Adrenal gland (tissue), 5 donors: ENCODE measurements at regions not wholly inside any gene's neighbourhood (a gene's known extent, or its start where the extent isn't known, plus 50 kb on each side); places are given as distances from the start of the nearest gene placed in this dataset.

ENCODE experiments used
- CTCF ChIP-seq, 6 experiments: fragments of 450-650 bp in 4 of 6; fragments of 200-600 bp in 2 of 6; sonication (generic) in 1 of 6; IDR thresholded peaks; 1 replicate in 5 of 6; 2 replicates in 1 of 6; pipeline versions ENCODE4 v1.5.1 to v1.8.0; 2016 to 2021; ENCODE audit warnings: antibody characterized with exemption in 6 of 6, mild to moderate bottlenecking in 2 of 6, moderate library complexity in 1 of 6
- POLR2A ChIP-seq, 2 donors: fragments of 450-650 bp; IDR thresholded peaks; one replicate each; pipeline ENCODE4 v1.6.1; 2017; ENCODE audit warnings: antibody characterized with exemption in 2 of 2, mild to moderate bottlenecking in 2 of 2, moderate library complexity in 1 of 2
- donor health status: DM: no; HTN: no; CAD: no.

GRCh38 chr13:106712381-106712780 is 144.4 kb upstream of the ARGLU1 start:
- TF ChIP-seq CTCF (IDR thresholded peaks at IDR 0.05) (no peak), POLR2A (IDR thresholded peaks at IDR 0.05) (no peak)
